IMR-90 (cell line): ENCODE measurements at regions not wholly inside any gene's neighbourhood (a gene's known extent, or its start where the extent isn't known, plus 50 kb on each side); places are given as distances from the start of the nearest gene placed in this dataset.

ENCODE experiments used
- ATAC-seq: fragments of 200-7000 bp; cut with Tn5 transposase; 2 replicates; pipeline ENCODE4 v1.9.1; 2020; ENCODE audit warnings: low read depth, mild to moderate bottlenecking, moderate library complexity
- BruUV-seq: library from RNA; stranded (reverse); fragments of 400-500 nt; replicated peaks from 2 replicates; lab custom pipeline; 2021; lab: Mats Ljungman, UMichigan
- CTCF ChIA-PET: fragments of 300-600 bp; formaldehyde crosslinking; extraction: SDS; loops from one replicate; lab custom pipeline; 2021; ENCODE audit warnings: antibody characterized with exemption; lab: Yijun Ruan, JAX
- POLR2A ChIA-PET: fragments of 300-600 bp; sonication (Branson Sonifier 250); formaldehyde crosslinking; loops from one replicate; lab custom pipeline; 2022; ENCODE audit warnings: antibody characterized with exemption; ENCODE audit not compliant: unreplicated experiment; lab: Charles Lee
- DNase-seq: peaks from one replicate; pipeline ENCODE4 v3.0.0; 2013
- H2AFZ ChIP-seq: replicated peaks from 2 replicates; pipeline ENCODE3; 2013; ENCODE audit warnings: low read length, mild to moderate bottlenecking; ENCODE audit not compliant: poor library complexity
- H2AK5ac ChIP-seq: 2 replicates; pipeline ENCODE4 v1.6.1; 2013; ENCODE audit warnings: low read depth, low read length, inconsistent platforms
- H2AK9ac ChIP-seq: replicated peaks from 2 replicates; pipeline ENCODE3; 2013; ENCODE audit warnings: mild to moderate bottlenecking, low read depth, low read length, moderate library complexity; ENCODE audit not compliant: poor library complexity
- H2BK120ac ChIP-seq: 2 replicates; pipeline ENCODE4 v1.6.1; 2013; ENCODE audit warnings: low read depth, low read length, inconsistent platforms
- H2BK15ac ChIP-seq: 3 replicates; pipeline ENCODE4 v1.6.1; 2013; ENCODE audit warnings: low read depth, low read length, inconsistent platforms
- H2BK20ac ChIP-seq: 2 replicates; pipeline ENCODE4 v1.6.1; 2013; ENCODE audit warnings: low read depth, mild to moderate bottlenecking, inconsistent platforms, low read length, moderate library complexity
- H2BK5ac ChIP-seq: 2 replicates; pipeline ENCODE4 v1.6.1; 2013; ENCODE audit warnings: mild to moderate bottlenecking, low read depth, low read length, inconsistent platforms; ENCODE audit not compliant: poor library complexity, severe bottlenecking
- H3K14ac ChIP-seq: replicated peaks from 2 replicates; pipeline ENCODE4 v1.6.1; 2013; ENCODE audit warnings: low read depth, low read length, inconsistent platforms
- H3K18ac ChIP-seq: 2 replicates; pipeline ENCODE4 v1.6.1; 2013; ENCODE audit warnings: low read depth, low read length, control low read depth
- H3K23ac ChIP-seq: 2 replicates; pipeline ENCODE4 v1.6.1; 2013; ENCODE audit warnings: low read depth, low read length, inconsistent platforms
- H3K27ac ChIP-seq: 2 replicates; pipeline ENCODE4 v1.5.1; 2013; ENCODE audit warnings: mild to moderate bottlenecking, control low read depth, low read length; ENCODE audit not compliant: insufficient read depth
- H3K27me3 ChIP-seq: 2 replicates; pipeline ENCODE4 v1.6.1; 2013; ENCODE audit warnings: low read length; ENCODE audit not compliant: control insufficient read depth, insufficient read depth
- H3K36me3 ChIP-seq: 2 replicates; pipeline ENCODE4 v1.6.1; 2013; ENCODE audit warnings: low read length, mixed read lengths; ENCODE audit not compliant: control insufficient read depth, insufficient read depth
- H3K4ac ChIP-seq: 2 replicates; pipeline ENCODE4 v1.6.1; 2013; ENCODE audit warnings: low read depth, low read length, inconsistent platforms
- H3K4me1 ChIP-seq: 2 replicates; pipeline ENCODE4 v1.6.1; 2013; ENCODE audit warnings: low read length, mixed read lengths; ENCODE audit not compliant: control insufficient read depth, insufficient read depth
- H3K4me2 ChIP-seq: 2 replicates; pipeline ENCODE4 v1.6.1; 2013; ENCODE audit warnings: low read depth, mild to moderate bottlenecking, control low read depth, low read length, moderate library complexity
- H3K4me3 ChIP-seq: 2 replicates; pipeline ENCODE4 v1.5.1; 2013; ENCODE audit warnings: low read depth, mild to moderate bottlenecking, control low read depth, low read length, moderate library complexity; ENCODE audit not compliant: insufficient read depth
- H3K56ac ChIP-seq: 2 replicates; pipeline ENCODE4 v1.6.1; 2013; ENCODE audit warnings: low read length, inconsistent platforms; ENCODE audit not compliant: insufficient read depth; ENCODE audit errors: extremely low read depth
- H3K79me1 ChIP-seq, 2 experiments: 2 replicates each; pipeline ENCODE4 v1.6.1; 2013; ENCODE audit warnings: low read length in 2 of 2, inconsistent platforms in 1 of 2, low read depth in 1 of 2
- H3K9ac ChIP-seq: 2 replicates; pipeline ENCODE4 v1.6.1; 2013; ENCODE audit warnings: low read depth, low read length, control low read depth
- H3K9me1 ChIP-seq: 2 replicates; pipeline ENCODE4 v1.6.1; 2013; ENCODE audit warnings: low read length, inconsistent platforms; ENCODE audit not compliant: insufficient read depth
- H3K9me3 ChIP-seq: 2 replicates; pipeline ENCODE4 v1.6.1; 2013; ENCODE audit warnings: low read length; ENCODE audit not compliant: control insufficient read depth, insufficient read depth
- H4K20me1 ChIP-seq: 2 replicates; pipeline ENCODE4 v1.6.1; 2013; ENCODE audit warnings: low read length, inconsistent platforms; ENCODE audit not compliant: insufficient read depth
- H4K5ac ChIP-seq: 2 replicates; pipeline ENCODE4 v1.6.1; 2013; ENCODE audit warnings: mild to moderate bottlenecking, low read depth, low read length, control low read depth
- H4K8ac ChIP-seq, 2 experiments: 2 replicates each; pipeline ENCODE4 v1.6.1; 2013; ENCODE audit warnings: low read depth in 2 of 2, low read length in 2 of 2, control low read depth in 1 of 2, inconsistent platforms in 1 of 2
- H4K91ac ChIP-seq: 2 replicates; pipeline ENCODE4 v1.6.1; 2013; ENCODE audit warnings: low read depth, low read length, inconsistent platforms; ENCODE audit not compliant: insufficient read depth
- BHLHE40 ChIP-seq: fragments of 150-350 bp; IDR thresholded peaks from 2 replicates; pipeline ENCODE4 v1.6.1; 2016; ENCODE audit warnings: mild to moderate bottlenecking, low read depth, low read length
- CEBPB ChIP-seq: IDR thresholded peaks from 2 replicates; pipeline ENCODE4 v1.6.1; 2012; ENCODE audit warnings: low read depth, low read length, improper control_type of control experiment
- CHD1 ChIP-seq: IDR thresholded peaks from 2 replicates; pipeline ENCODE4 v1.6.1; 2012; ENCODE audit warnings: low read depth, low read length, improper control_type of control experiment
- CTCF ChIP-seq: conservative IDR thresholded peaks from 2 replicates; pipeline ENCODE4 v1.5.1; 2012; ENCODE audit warnings: mild to moderate bottlenecking, low read depth, low read length, improper control_type of control experiment
- ELK1 ChIP-seq: fragments of 150-350 bp; IDR thresholded peaks from 2 replicates; pipeline ENCODE4 v1.6.1; 2016; ENCODE audit warnings: low read depth, mild to moderate bottlenecking, low read length, moderate library complexity, borderline replicate concordance
- FOS ChIP-seq: fragments of 150-350 bp; IDR thresholded peaks from 2 replicates; pipeline ENCODE4 v1.6.1; 2016; ENCODE audit warnings: low read depth, low read length
- MAFK ChIP-seq: IDR thresholded peaks from 2 replicates; pipeline ENCODE4 v1.6.1; 2012; ENCODE audit warnings: low read depth, low read length, improper control_type of control experiment
- MXI1 ChIP-seq: IDR thresholded peaks from 2 replicates; pipeline ENCODE4 v1.6.1; 2012; ENCODE audit warnings: low read depth, mild to moderate bottlenecking, low read length, moderate library complexity, borderline replicate concordance
- NFE2L2 ChIP-seq: fragments of 150-350 bp; IDR thresholded peaks from 2 replicates; pipeline ENCODE4 v1.6.1; 2016; ENCODE audit warnings: low read depth, mild to moderate bottlenecking, low read length
- POLR2A ChIP-seq: IDR thresholded peaks from 2 replicates; pipeline ENCODE4 v1.6.1; 2012; ENCODE audit warnings: mild to moderate bottlenecking, low read depth, low read length
- RAD21 ChIP-seq: IDR thresholded peaks from 2 replicates; pipeline ENCODE4 v1.6.1; 2012; ENCODE audit warnings: low read length, improper control_type of control experiment
- RCOR1 ChIP-seq: IDR thresholded peaks from 2 replicates; pipeline ENCODE4 v1.6.1; 2012; ENCODE audit warnings: mild to moderate bottlenecking, low read length, improper control_type of control experiment; ENCODE audit not compliant: insufficient replicate concordance
- RFX5 ChIP-seq: IDR thresholded peaks from 2 replicates; pipeline ENCODE4 v1.8.0; 2012; ENCODE audit warnings: low read depth, mild to moderate bottlenecking, low read length, moderate library complexity
- USF2 ChIP-seq: fragments of 150-350 bp; IDR thresholded peaks from 2 replicates; pipeline ENCODE4 v1.6.1; 2017; ENCODE audit warnings: mild to moderate bottlenecking, antibody characterized with exemption, low read length, low read depth
- WGBS, 2 experiments: methylation state at CpG; one replicate each; pipeline versions ENCODE4 v1.1.5 to v1.1.7; 2013; ENCODE audit warnings: missing lambda C conversion rate in 2 of 2; ENCODE audit not compliant: insufficient read length in 1 of 2; ENCODE audit errors: extremely low coverage in 2 of 2; 5-methylcytosine and 5-hydroxymethylcytosine counted together
- dilution Hi-C: fragments of 300-500 bp; cut with HindIII; formaldehyde crosslinking; loops from one replicate; pipeline ENCODE4 v1.14.3; 2018; ENCODE audit warnings: low sequenced_read_pairs; ENCODE audit not compliant: unreplicated experiment
- in situ Hi-C: fragments of 300-500 bp; cut with MboI; formaldehyde crosslinking; loops from 3 replicates; pipeline ENCODE4 v1.14.3; 2019; ENCODE audit warnings: low sequenced_read_pairs, inconsistent platforms, mixed read lengths
- intact Hi-C: fragments of 100-400 bp; cut with micrococcal nuclease; formaldehyde crosslinking; loops from 2 replicates; pipeline ENCODE4 v1.10.0; 2022

GRCh38 chr19:23515551-23515950, 120.3 kb upstream of the ZNF91 start:
- no peaks in the 10 kb centered on the region for H3K9me1 ChIP-seq
- no peaks in the 10 kb centered on the region for H3K79me1 ChIP-seq
- H2AK9ac ChIP-seq: no peak overlapping the region
- H3K27me3 ChIP-seq: no peaks in the 10 kb centered on the region
- H4K5ac ChIP-seq: no peak overlapping the region
- H3K4me2 ChIP-seq: no peak overlapping the region
- no peak overlapping the region for H2BK120ac ChIP-seq
- H2BK15ac ChIP-seq: no peak overlapping the region
- no peak overlapping the region for H3K23ac ChIP-seq
- BruUV-seq: no TSS peak
- H3K4me3 ChIP-seq: no peak overlapping the region
- no peak overlapping the region for H3K4ac ChIP-seq
- ATAC-seq: no peak
- H3K27ac ChIP-seq: no peak overlapping the region
- ChIA-PET CTCF (no interaction called here), POLR2A (no interaction called here)
- no peak overlapping the region for H3K56ac ChIP-seq
- TF ChIP-seq RFX5: no peak
- TF ChIP-seq POLR2A: no peak
- TF ChIP-seq CEBPB: no peak
- TF ChIP-seq BHLHE40: no peak
- TF ChIP-seq CHD1: no peak
- TF ChIP-seq NFE2L2: no peak
- no peak for TF ChIP-seq MXI1
- no peak for TF ChIP-seq MAFK
- TF ChIP-seq RCOR1: no peak
- TF ChIP-seq USF2: no peak
- no peak for TF ChIP-seq FOS
- no peak for TF ChIP-seq CTCF
- TF ChIP-seq RAD21: no peak
- no peak for TF ChIP-seq ELK1
- H3K4me1 ChIP-seq: no peaks in the 10 kb centered on the region
- no peak overlapping the region for H3K14ac ChIP-seq
- H3K18ac ChIP-seq: no peak overlapping the region
- H4K91ac ChIP-seq: no peak overlapping the region
- in situ Hi-C loops: no loop called here
- H3K36me3 ChIP-seq: no peaks in the 10 kb centered on the region
- intact Hi-C loops: no loop called here
- H2AK5ac ChIP-seq: no peak overlapping the region
- dilution Hi-C loops: no loop called here
- no peak overlapping the region for H2AFZ ChIP-seq
- no peak overlapping the region for H3K9ac ChIP-seq
- no CpG with 5 or more reads among the region's 1 CpG for WGBS, 2 experiments
- H2BK20ac ChIP-seq: no peak overlapping the region
- DNase-seq: no peak
- H3K9me3 ChIP-seq: peaks cover 21% of the 10 kb centered on the region
- H4K20me1 ChIP-seq: no peaks in the 10 kb centered on the region
- H2BK5ac ChIP-seq: no peak overlapping the region
- H4K8ac ChIP-seq: no peak overlapping the region
